ENCODE measurements at regions not wholly inside any gene's neighbourhood (a gene's known extent, or its start where the extent isn't known, plus 50 kb on each side); places are given as distances from the start of the nearest gene placed in this dataset.

- DNase-seq (no peak), FAIRE-seq (no peak)
- H3K9me3 ChIP-seq (ENCODE audit: control insufficient read depth in 2 of 2, insufficient read depth in 1 of 2, low read depth in 1 of 2, low read length in 1 of 2), result no peaks in the 10 kb centered on the region
- no peaks in the 10 kb centered on the region for H3K27me3 ChIP-seq (ENCODE audit: control insufficient read depth in 3 of 3, insufficient read depth in 3 of 3, low read length in 3 of 3)
- H3K27ac ChIP-seq (ENCODE audit: low read depth in 1 of 3, low read length in 2 of 3), result no peak overlapping the region
- no peak overlapping the region for H3K4me3 ChIP-seq (ENCODE audit: low read depth in 1 of 3, low read length in 3 of 3)
- H3K4me1 ChIP-seq (ENCODE audit: control insufficient read depth in 3 of 3, insufficient read depth in 2 of 3, low read depth in 1 of 3, low read length in 2 of 3), result no peaks in the 10 kb centered on the region
- H3K36me3 ChIP-seq (ENCODE audit: control insufficient read depth in 3 of 3, insufficient read depth in 2 of 3, low read depth in 1 of 3, low read length in 3 of 3), result no peaks in the 10 kb centered on the region
- WGBS, 3 donors, result 83 to 90% (median 86%) methylated on average over 3 of the region's 3 CpGs
Observed at GRCh38 chr13:61833228-61833627, 417.6 kb upstream of the PCDH20 start.

- WGBS, 3 donors, result 51 to 81% (median 57%) methylated on average over 2 of the region's 2 CpGs
- no peaks in the 10 kb centered on the region for H3K27me3 ChIP-seq (ENCODE audit: control insufficient read depth in 3 of 3, insufficient read depth in 3 of 3, low read length in 3 of 3)
- H3K36me3 ChIP-seq (ENCODE audit: control insufficient read depth in 3 of 3, insufficient read depth in 2 of 3, low read depth in 1 of 3, low read length in 3 of 3), result no peaks in the 10 kb centered on the region
- H3K4me1 ChIP-seq (ENCODE audit: control insufficient read depth in 3 of 3, insufficient read depth in 2 of 3, low read depth in 1 of 3, low read length in 2 of 3), result no peaks in the 10 kb centered on the region
- H3K27ac ChIP-seq (ENCODE audit: low read depth in 1 of 3, low read length in 2 of 3), result no peak overlapping the region
- no peak overlapping the region for H3K4me3 ChIP-seq (ENCODE audit: low read depth in 1 of 3, low read length in 3 of 3)
- H3K9me3 ChIP-seq (ENCODE audit: control insufficient read depth in 2 of 2, insufficient read depth in 1 of 2, low read depth in 1 of 2, low read length in 1 of 2), result no peaks in the 10 kb centered on the region
- FAIRE-seq (no peak), DNase-seq (no peak)
Observed at GRCh38 chr13:61831026-61831425, 415.4 kb upstream of the PCDH20 start.

- no peak overlapping the region for H3K4me3 ChIP-seq (ENCODE audit: low read depth in 1 of 3, low read length in 3 of 3)
- H3K27me3 ChIP-seq (ENCODE audit: control insufficient read depth in 3 of 3, insufficient read depth in 3 of 3, low read length in 3 of 3), result no peaks in the 10 kb centered on the region
- H3K36me3 ChIP-seq (ENCODE audit: control insufficient read depth in 3 of 3, insufficient read depth in 2 of 3, low read depth in 1 of 3, low read length in 3 of 3), result no peaks in the 10 kb centered on the region
- H3K27ac ChIP-seq (ENCODE audit: low read depth in 1 of 3, low read length in 2 of 3), result no peak overlapping the region
- WGBS, 3 donors, result 46 to 72% (median 61%) methylated on average over 1 of the region's 1 CpG
- DNase-seq (no peak), FAIRE-seq (no peak)
- H3K9me3 ChIP-seq (ENCODE audit: control insufficient read depth in 2 of 2, insufficient read depth in 1 of 2, low read depth in 1 of 2, low read length in 1 of 2), result no peaks in the 10 kb centered on the region
- no peaks in the 10 kb centered on the region for H3K4me1 ChIP-seq (ENCODE audit: control insufficient read depth in 3 of 3, insufficient read depth in 2 of 3, low read depth in 1 of 3, low read length in 2 of 3)
Observed at GRCh38 chr13:61830475-61830874, 414.8 kb upstream of the PCDH20 start.

GRCh38 chr13:61824168-61824567 lies 408.5 kb upstream of the PCDH20 start:
- FAIRE-seq (no peak), DNase-seq (no peak)
- WGBS, 3 donors, result 86 to 92% (median 89%) methylated on average over 1 of the region's 1 CpG
- Histone ChIP-seq H3K9me3 (ENCODE audit: control insufficient read depth in 2 of 2, insufficient read depth in 1 of 2, low read depth in 1 of 2, low read length in 1 of 2) (no peaks in the 10 kb centered on the region), H3K27ac (ENCODE audit: low read depth in 1 of 3, low read length in 2 of 3) (no peak overlapping the region), H3K4me3 (ENCODE audit: low read depth in 1 of 3, low read length in 3 of 3) (no peak overlapping the region), H3K36me3 (ENCODE audit: control insufficient read depth in 3 of 3, insufficient read depth in 2 of 3, low read depth in 1 of 3, low read length in 3 of 3) (no peaks in the 10 kb centered on the region), H3K27me3 (ENCODE audit: control insufficient read depth in 3 of 3, insufficient read depth in 3 of 3, low read length in 3 of 3) (no peaks in the 10 kb centered on the region), H3K4me1 (ENCODE audit: control insufficient read depth in 3 of 3, insufficient read depth in 2 of 3, low read depth in 1 of 3, low read length in 2 of 3) (no peaks in the 10 kb centered on the region)

GRCh38 chr13:61812286-61812685 lies 396.6 kb upstream of the PCDH20 start:
- DNase-seq (no peak), FAIRE-seq (no peak)
- WGBS, 3 donors, result 86% methylated on average over 3 of the region's 3 CpGs
- Histone ChIP-seq H3K9me3 (ENCODE audit: control insufficient read depth in 2 of 2, insufficient read depth in 1 of 2, low read depth in 1 of 2, low read length in 1 of 2) (no peaks in the 10 kb centered on the region), H3K27me3 (ENCODE audit: control insufficient read depth in 3 of 3, insufficient read depth in 3 of 3, low read length in 3 of 3) (no peaks in the 10 kb centered on the region), H3K27ac (ENCODE audit: low read depth in 1 of 3, low read length in 2 of 3) (no peak overlapping the region), H3K4me3 (ENCODE audit: low read depth in 1 of 3, low read length in 3 of 3) (no peak overlapping the region), H3K4me1 (ENCODE audit: control insufficient read depth in 3 of 3, insufficient read depth in 2 of 3, low read depth in 1 of 3, low read length in 2 of 3) (no peaks in the 10 kb centered on the region), H3K36me3 (ENCODE audit: control insufficient read depth in 3 of 3, insufficient read depth in 2 of 3, low read depth in 1 of 3, low read length in 3 of 3) (no peaks in the 10 kb centered on the region)

- 58 to 81% (median 72%) methylated on average over 1 of the region's 1 CpG for WGBS, 3 donors
- H3K27me3 ChIP-seq (ENCODE audit: control insufficient read depth in 3 of 3, insufficient read depth in 3 of 3, low read length in 3 of 3), result no peaks in the 10 kb centered on the region
- FAIRE-seq (no peak), DNase-seq (no peak)
- H3K9me3 ChIP-seq (ENCODE audit: control insufficient read depth in 2 of 2, insufficient read depth in 1 of 2, low read depth in 1 of 2, low read length in 1 of 2), result no peaks in the 10 kb centered on the region
- no peaks in the 10 kb centered on the region for H3K4me1 ChIP-seq (ENCODE audit: control insufficient read depth in 3 of 3, insufficient read depth in 2 of 3, low read depth in 1 of 3, low read length in 2 of 3)
- no peak overlapping the region for H3K4me3 ChIP-seq (ENCODE audit: low read depth in 1 of 3, low read length in 3 of 3)
- no peak overlapping the region for H3K27ac ChIP-seq (ENCODE audit: low read depth in 1 of 3, low read length in 2 of 3)
- H3K36me3 ChIP-seq (ENCODE audit: control insufficient read depth in 3 of 3, insufficient read depth in 2 of 3, low read depth in 1 of 3, low read length in 3 of 3), result no peaks in the 10 kb centered on the region
Observed at GRCh38 chr13:61810065-61810464, 394.4 kb upstream of the PCDH20 start.

- Histone ChIP-seq H3K27ac (ENCODE audit: low read depth in 1 of 3, low read length in 2 of 3) (no peak overlapping the region), H3K4me3 (ENCODE audit: low read depth in 1 of 3, low read length in 3 of 3) (no peak overlapping the region), H3K27me3 (ENCODE audit: control insufficient read depth in 3 of 3, insufficient read depth in 3 of 3, low read length in 3 of 3) (no peaks in the 10 kb centered on the region), H3K9me3 (ENCODE audit: control insufficient read depth in 2 of 2, insufficient read depth in 1 of 2, low read depth in 1 of 2, low read length in 1 of 2) (no peaks in the 10 kb centered on the region), H3K36me3 (ENCODE audit: control insufficient read depth in 3 of 3, insufficient read depth in 2 of 3, low read depth in 1 of 3, low read length in 3 of 3) (no peaks in the 10 kb centered on the region), H3K4me1 (ENCODE audit: control insufficient read depth in 3 of 3, insufficient read depth in 2 of 3, low read depth in 1 of 3, low read length in 2 of 3) (no peaks in the 10 kb centered on the region)
- FAIRE-seq, result no peak
- 94 to 96% (median 95%) methylated on average over 1 of the region's 1 CpG for WGBS, 3 donors
- no peak for DNase-seq
Observed at GRCh38 chr13:61797397-61797796, 381.7 kb upstream of the PCDH20 start.

GRCh38 chr13:61795580-61795979 lies 379.9 kb upstream of the PCDH20 start:
- DNase-seq (peak in 1 of 2 donors; percentile 35), FAIRE-seq (no peak)
- Histone ChIP-seq H3K27ac (ENCODE audit: low read depth in 1 of 3, low read length in 2 of 3) (no peak overlapping the region), H3K27me3 (ENCODE audit: control insufficient read depth in 3 of 3, insufficient read depth in 3 of 3, low read length in 3 of 3) (no peaks in the 10 kb centered on the region), H3K4me3 (ENCODE audit: low read depth in 1 of 3, low read length in 3 of 3) (no peak overlapping the region), H3K36me3 (ENCODE audit: control insufficient read depth in 3 of 3, insufficient read depth in 2 of 3, low read depth in 1 of 3, low read length in 3 of 3) (no peaks in the 10 kb centered on the region), H3K4me1 (ENCODE audit: control insufficient read depth in 3 of 3, insufficient read depth in 2 of 3, low read depth in 1 of 3, low read length in 2 of 3) (no peaks in the 10 kb centered on the region), H3K9me3 (ENCODE audit: control insufficient read depth in 2 of 2, insufficient read depth in 1 of 2, low read depth in 1 of 2, low read length in 1 of 2) (no peaks in the 10 kb centered on the region)
- 64 to 91% (median 70%) methylated on average over 1 of the region's 1 CpG for WGBS, 3 donors

- FAIRE-seq (no peak), DNase-seq (no peak)
- no peaks in the 10 kb centered on the region for H3K27me3 ChIP-seq (ENCODE audit: control insufficient read depth in 3 of 3, insufficient read depth in 3 of 3, low read length in 3 of 3)
- H3K4me3 ChIP-seq (ENCODE audit: low read depth in 1 of 3, low read length in 3 of 3), result no peak overlapping the region
- WGBS, 3 donors, result 68 to 76% (median 75%) methylated on average over 3 of the region's 3 CpGs
- no peaks in the 10 kb centered on the region for H3K9me3 ChIP-seq (ENCODE audit: control insufficient read depth in 2 of 2, insufficient read depth in 1 of 2, low read depth in 1 of 2, low read length in 1 of 2)
- peaks cover 0 to 3% (median 0%) of the 10 kb centered on the region in 3 donors for H3K4me1 ChIP-seq (ENCODE audit: control insufficient read depth in 3 of 3, insufficient read depth in 2 of 3, low read depth in 1 of 3, low read length in 2 of 3)
- H3K27ac ChIP-seq (ENCODE audit: low read depth in 1 of 3, low read length in 2 of 3), result no peak overlapping the region
- H3K36me3 ChIP-seq (ENCODE audit: control insufficient read depth in 3 of 3, insufficient read depth in 2 of 3, low read depth in 1 of 3, low read length in 3 of 3), result no peaks in the 10 kb centered on the region
Observed at GRCh38 chr13:61779456-61779855, 363.8 kb upstream of the PCDH20 start.
